GM21576 (cell line): ENCODE measurements at regions not wholly inside any gene's neighbourhood (a gene's known extent, or its start where the extent isn't known, plus 50 kb on each side); places are given as distances from the start of the nearest gene placed in this dataset.
"Not testable (repeated sequence)": the region's sequence is repeated elsewhere in the genome, so short reads cannot be mapped to it uniquely, and the experiment has no call there.

Source experiments
- ATAC-seq: cut with Tn5 transposase; IDR thresholded peaks from one replicate; pipeline ENCODE4 v1.9.1; 2021; ENCODE audit warnings: mild to moderate bottlenecking, moderate library complexity; ENCODE audit not compliant: unreplicated experiment

DNA sequence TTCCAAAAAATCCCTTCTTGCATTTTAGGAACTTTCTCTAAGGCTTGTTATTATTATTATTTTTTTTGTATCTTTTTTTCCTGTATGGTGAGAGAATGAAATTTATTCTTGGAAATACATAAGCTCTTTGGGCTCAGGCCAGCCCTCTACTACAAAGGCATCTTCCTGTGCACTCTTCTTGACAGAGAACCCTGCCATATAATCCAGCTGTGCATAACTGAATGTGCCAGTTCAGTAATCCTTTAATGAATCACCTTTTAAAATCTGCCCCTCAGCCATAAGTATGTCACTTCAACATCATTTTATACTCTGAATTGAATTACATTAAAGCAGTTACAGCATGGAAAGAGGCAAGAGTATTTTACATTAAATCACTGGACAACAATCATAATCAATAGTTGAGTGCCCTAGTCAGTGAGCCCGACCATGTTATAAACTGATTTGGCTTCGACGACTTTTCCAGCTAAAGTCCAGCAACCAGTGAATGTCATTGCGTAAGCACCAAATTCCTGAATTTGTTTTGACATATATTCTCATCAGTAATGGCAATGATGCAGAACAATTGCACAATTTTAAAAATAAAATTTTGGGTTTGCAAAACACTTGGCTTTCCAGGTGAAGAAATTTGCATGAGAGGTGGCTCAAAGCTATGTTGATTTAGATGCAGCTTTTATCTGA lies 59.2 kb upstream of the KCNK2 start:
- ATAC-seq: no peak

- no peak for ATAC-seq
Measured at GRCh38 chr1:215028954-215029353, 53.6 kb upstream of the KCNK2 start.

DNA sequence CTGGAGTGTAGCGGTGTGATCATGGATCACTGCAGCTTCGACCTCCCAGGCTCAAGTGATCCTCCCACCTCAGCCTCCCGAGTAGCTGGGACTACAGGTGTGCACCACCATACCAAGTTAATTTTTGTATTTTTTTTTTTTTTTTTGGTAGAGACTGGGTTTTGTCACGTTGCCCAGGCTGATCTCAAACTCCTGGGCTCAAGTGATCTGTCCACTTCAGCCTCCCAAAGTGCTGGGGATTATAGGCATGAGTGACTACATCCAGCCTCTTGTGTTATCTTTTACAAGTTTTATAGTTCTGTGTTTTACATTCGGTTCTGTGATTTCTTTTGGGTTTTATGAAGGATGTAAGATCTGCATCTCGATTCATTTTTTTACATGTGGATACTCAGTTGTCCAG lies 52.0 kb upstream of the KCNK2 start:
- not testable (repeated sequence) for ATAC-seq

- ATAC-seq: no peak
Measured at GRCh38 chr1:215031392-215031791, 51.1 kb upstream of the KCNK2 start.
